ENCODE measurements at regions not wholly inside any gene's neighbourhood (a gene's known extent, or its start where the extent isn't known, plus 50 kb on each side); places are given as distances from the start of the nearest gene placed in this dataset.
A peak's percentile ranks its signal among the peaks of the same experiment; 100 is the strongest.

GRCh38 chr7:47088329-47089067 is 493.4 kb downstream of the TNS3 start:
- Mint-ChIP-seq H3K27ac (no peak overlapping the region), H3K36me3 (ENCODE audit: low read depth) (no peaks in the 10 kb centered on the region), H3K4me3 (no peak overlapping the region), H3K4me1 (no peaks in the 10 kb centered on the region), H3K27me3 (ENCODE audit: insufficient read depth, low read depth, poor library complexity) (peaks cover 8% of the 10 kb centered on the region), H3K9me3 (no peaks in the 10 kb centered on the region)
- no peak overlapping the region for H3K4me3 ChIP-seq
- 0 out of 2 replicates have a peak, but pooled peaks cover 3% of the 10 kb centered on the region for H3K9me2 ChIP-seq (ENCODE audit: insufficient read depth)
- TF ChIP-seq CTCF (conservative IDR thresholded peaks at IDR 0.05; ENCODE audit: low read depth in 2 of 2) (peak; percentile 88 to 90), ZNF462 (CRISPR knock-in tag; IDR thresholded peaks at IDR 0.05) (no peak), CREB1 (CRISPR knock-in tag; IDR thresholded peaks at IDR 0.05; ENCODE audit: low read depth) (no peak), JUNB (IDR thresholded peaks at IDR 0.05; ENCODE audit: unreplicated experiment) (no peak), EZH2phosphoT487 (IDR thresholded peaks at IDR 0.05; ENCODE audit: unreplicated experiment) (no peak)
- H3K27me3 ChIP-seq (ENCODE audit: insufficient read depth) = no peaks in the 10 kb centered on the region
- ATAC-seq (peak; percentile 97), DNase-seq (ENCODE audit: low spot score) (peak; percentile 86)
- H2AFZ ChIP-seq = peak overlapping the region; percentile 9; the same call in 1 of the 2 replicates
- no peak overlapping the region for H3K27ac ChIP-seq (ENCODE audit: low read depth)
- no peaks in the 10 kb centered on the region for H3K36me3 ChIP-seq (ENCODE audit: insufficient read depth)
- no peaks in the 10 kb centered on the region for H4K20me1 ChIP-seq (replicated peaks; ENCODE audit: insufficient read depth)
- H3K4me2 ChIP-seq = no peak overlapping the region
- H3K79me2 ChIP-seq (replicated peaks; ENCODE audit: insufficient read depth) = no peaks in the 10 kb centered on the region
- no peaks in the 10 kb centered on the region for H3F3A ChIP-seq (replicated peaks; ENCODE audit: low read depth)
- no peaks in the 10 kb centered on the region for H3K4me1 ChIP-seq (ENCODE audit: insufficient read depth)
